ENCODE measurements at regions not wholly inside any gene's neighbourhood (a gene's known extent, or its start where the extent isn't known, plus 50 kb on each side); places are given as distances from the start of the nearest gene placed in this dataset.

- no peak for DNase-seq (ENCODE audit: low read depth)
These were observed 613.5 kb upstream of the CDH4 start for GRCh38 chr20:60638430-60639098.

DNA sequence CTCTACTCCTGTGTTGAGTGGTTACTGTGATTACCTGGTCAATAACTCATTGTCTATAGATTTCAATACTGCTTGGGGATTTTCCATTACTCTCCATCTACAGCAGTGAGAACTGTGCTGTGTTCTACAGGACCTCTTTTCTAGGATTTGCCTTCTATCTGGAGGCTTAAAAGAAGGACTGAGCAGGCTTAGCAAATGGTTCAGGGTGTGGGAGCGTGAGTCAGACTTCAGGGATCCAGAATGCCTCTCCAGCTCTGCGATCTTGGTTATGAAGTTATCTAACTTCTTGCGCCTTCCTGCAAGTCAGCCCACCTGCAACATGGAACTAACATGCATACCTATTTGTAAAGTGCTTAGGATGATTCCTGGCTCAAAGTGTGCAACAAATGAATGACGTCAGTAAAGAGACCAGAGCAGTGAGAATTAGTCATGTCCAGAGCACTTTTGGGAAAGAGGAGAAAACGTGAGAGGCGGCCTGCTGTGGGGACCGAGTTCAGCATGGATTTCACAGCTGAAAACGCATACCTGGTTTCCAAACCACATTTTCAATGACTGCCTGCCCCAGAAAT, 610.1 kb upstream of the CDH4 start:
- DNase-seq (ENCODE audit: low read depth) = no peak

- DNase-seq (ENCODE audit: low read depth) = no peak
These were observed 609.5 kb upstream of the CDH4 start for GRCh38 chr20:60642541-60642940.

DNA sequence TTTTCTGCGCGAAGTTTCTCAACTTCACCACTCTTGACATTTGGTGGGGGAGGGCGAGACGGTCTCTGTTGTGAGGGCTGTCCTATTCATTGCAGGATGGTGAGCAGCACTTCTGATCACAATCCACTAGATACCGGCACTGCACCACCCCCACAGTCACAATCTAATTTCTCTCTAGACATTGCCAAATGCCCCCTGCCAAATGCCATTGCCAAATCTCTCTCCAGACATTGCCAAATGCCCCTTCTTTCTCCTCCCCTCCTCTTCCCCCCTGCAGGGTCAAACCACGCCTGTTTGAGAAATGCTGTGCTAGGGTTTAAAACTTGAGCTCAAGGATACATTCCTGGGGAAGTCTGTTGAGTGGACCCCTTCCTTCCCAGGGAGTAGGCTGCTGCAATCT, 603.5 kb upstream of the CDH4 start:
- DNase-seq (ENCODE audit: low read depth) = no peak

DNA sequence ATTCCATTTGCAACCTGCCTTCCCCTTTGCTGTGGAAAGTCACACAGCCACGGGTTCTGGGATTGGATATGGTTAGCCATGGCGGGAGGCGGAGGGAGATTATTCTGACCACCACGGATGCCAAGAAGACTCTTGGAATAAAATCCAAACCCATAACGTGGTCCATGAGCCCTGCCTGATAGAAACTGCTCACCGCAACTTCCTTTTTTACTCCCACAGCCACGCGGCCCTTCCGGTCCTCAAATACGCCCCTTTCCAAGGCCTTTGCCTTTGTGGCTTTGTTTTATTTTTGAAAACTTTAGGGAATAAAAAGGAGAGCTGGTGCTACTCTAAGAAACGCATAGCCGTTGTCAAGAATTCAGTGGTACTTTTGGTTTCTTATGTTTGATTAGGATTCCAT, 602.5 kb upstream of the CDH4 start:
- no peak for DNase-seq (ENCODE audit: low read depth)

DNA sequence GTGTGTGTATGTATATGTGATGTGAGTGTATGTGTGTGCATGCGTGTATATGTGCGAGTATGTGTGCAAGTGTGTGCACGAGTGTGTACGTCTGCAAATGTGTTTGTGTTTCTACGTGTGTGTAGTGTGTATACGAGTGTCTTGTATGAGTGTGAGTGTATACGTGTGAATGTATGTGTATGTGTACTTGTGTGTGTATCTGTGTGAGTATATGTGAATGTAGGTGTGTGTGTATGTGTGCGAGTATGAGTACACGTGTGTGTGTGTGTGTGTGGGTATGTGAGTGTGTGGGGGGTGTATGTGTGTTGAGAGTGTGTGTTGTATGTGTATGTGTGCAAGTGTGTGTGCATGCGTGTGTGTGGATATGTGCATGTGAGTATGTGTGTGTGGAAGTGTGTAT, 602.0 kb upstream of the CDH4 start:
- DNase-seq (ENCODE audit: low read depth) = no peak

- no peak for DNase-seq (ENCODE audit: low read depth)
These were observed 600.0 kb upstream of the CDH4 start for GRCh38 chr20:60652046-60652445.

GRCh38 chr20:60652615-60653014, 599.4 kb upstream of the CDH4 start:
- no peak for DNase-seq (ENCODE audit: low read depth)

- no peak for DNase-seq (ENCODE audit: low read depth)
These were observed 598.8 kb upstream of the CDH4 start for GRCh38 chr20:60653111-60653845.

- no peak for DNase-seq (ENCODE audit: low read depth)
These were observed 593.4 kb upstream of the CDH4 start for GRCh38 chr20:60658681-60659080.

DNA sequence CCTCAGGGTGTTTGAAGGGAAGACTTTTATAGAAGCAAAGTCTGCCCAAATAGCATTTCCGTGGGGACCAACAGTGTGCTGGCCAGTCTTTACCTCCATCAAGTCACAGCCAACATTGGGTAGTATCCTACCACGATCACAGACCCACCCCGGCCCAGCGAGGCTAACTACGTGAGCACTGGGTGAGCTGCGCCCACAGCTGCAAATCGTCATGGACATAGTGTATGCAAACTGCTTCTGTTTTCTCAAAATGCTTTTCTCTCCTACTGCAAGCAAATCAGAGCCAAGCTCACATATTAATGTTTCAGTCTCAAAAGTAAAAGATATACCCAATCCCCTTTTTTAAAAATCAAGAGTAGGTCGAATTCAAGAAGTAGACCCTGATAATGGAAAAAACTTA, 592.8 kb upstream of the CDH4 start:
- DNase-seq (ENCODE audit: low read depth) = no peak

GRCh38 chr20:60662307-60662706, 589.8 kb upstream of the CDH4 start:
- no peak for DNase-seq (ENCODE audit: low read depth)

DNA sequence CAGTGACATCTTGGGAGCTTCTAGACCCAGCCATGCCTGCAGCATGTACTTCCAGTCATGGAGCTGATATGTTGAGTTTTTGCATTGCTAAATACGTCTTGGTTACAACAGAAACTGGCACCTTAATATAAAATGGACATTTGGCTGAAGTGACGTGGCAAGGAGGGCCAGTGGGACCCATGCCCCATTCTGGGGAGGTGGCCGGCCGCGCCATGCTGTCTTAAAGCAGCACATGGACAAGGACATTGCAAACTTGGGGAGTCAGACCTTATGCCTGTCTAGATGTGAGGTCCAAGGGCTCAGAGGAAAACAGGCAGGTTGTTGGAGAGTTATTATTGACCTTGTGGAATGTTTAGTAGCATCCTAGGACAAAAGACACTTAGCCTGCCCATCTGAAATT, 588.0 kb upstream of the CDH4 start:
- DNase-seq (ENCODE audit: low read depth) = no peak

DNA sequence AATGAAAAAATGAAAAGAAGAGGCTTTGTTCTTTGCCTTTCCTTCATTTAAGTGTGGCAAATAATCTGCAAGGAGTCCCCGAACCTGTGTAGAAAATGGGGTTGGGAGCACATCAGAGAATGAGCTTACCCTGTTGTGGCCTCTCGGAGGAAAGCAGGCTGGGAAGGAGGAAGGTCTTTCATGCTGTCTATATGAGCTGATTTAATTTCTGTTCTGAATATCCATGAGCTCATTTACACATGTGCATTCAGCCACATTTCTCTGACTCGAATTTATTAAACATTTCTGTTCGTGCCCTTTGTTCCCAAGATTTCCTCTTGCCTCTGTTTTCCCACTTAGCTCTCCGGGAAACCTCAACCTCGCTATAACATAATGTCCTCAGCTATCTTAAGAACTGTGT, 584.4 kb upstream of the CDH4 start:
- no peak for DNase-seq (ENCODE audit: low read depth)

DNA sequence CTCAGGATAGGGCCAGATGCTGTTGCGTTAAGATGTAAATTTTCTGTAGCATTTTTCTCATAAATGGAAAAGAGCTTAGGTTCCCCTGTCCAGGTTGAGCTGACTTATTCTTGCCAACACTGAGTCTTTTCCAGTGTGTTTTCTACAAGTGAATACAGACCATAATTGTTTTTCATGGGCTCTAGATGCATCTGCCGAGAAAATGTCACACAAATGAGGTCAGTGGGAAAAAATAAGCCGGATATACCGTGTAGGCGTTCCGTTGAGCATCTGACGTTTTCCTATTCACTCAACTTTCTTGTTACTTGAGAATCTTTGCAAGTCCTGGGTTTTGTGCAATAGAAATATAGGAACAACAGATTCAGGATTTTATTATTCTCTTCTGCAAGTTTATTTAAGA, 582.9 kb upstream of the CDH4 start:
- no peak for DNase-seq (ENCODE audit: low read depth)

DNA sequence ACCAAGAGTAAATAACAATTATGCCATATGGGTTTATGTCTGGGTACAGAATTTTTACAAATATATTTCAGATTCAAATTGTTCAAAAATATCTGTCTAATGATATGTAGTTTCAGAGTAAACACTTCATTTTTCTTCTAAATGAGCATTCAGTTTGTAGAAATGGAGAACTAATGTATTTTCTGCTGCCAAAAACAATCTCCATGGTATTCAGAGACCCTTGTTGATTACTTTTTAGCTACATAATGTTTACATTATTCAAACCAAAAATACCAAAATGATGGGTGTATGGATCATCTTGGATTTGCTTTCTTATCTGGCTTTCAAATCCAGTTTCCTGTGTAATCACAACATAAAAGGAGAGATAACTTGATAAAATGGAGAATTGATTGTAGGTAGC, 576.0 kb upstream of the CDH4 start:
- no peak for DNase-seq (ENCODE audit: low read depth)

DNA sequence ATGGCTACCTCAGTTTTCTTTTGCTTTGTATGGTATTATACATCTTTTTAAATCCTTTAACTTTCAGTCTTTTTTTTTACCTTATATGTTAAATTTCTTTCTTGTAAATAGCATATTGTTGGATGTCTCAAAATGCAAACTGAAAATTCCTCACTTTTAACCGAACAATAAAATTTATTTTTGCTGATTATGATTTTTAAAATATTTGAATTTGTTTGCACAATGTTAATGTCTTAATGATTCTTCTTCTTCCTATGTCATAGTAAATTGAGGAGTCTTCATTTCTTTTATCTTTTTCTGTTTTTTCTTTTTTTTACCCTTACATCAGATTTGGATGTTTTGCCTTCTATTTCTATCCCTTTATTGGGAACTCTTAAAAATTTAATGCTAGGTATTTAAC, 574.2 kb upstream of the CDH4 start:
- DNase-seq (ENCODE audit: low read depth) = no peak

- DNase-seq (ENCODE audit: low read depth) = no peak
These were observed 571.5 kb upstream of the CDH4 start for GRCh38 chr20:60680554-60680953.

DNA sequence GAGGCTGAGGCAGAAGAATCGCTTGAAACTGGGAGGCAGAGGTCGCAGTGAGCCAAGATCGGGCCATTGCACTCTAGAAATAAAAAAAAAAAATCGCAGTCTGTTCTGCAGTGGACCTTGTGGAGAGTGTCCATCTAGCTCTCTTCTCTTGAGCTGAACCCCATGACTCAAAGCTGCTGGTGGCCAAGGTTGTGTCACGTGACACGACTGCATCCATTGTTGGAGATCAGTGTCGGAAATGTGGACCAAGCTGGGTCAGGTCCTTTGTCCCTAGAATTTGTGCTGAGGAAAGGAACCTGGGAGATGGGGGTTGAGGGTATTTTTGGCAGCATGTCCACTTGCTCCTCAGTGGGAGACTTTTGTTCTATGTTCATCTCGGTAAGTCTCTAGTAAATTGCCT, 564.8 kb upstream of the CDH4 start:
- no peak for DNase-seq (ENCODE audit: low read depth)

GRCh38 chr20:60690771-60691170, 561.3 kb upstream of the CDH4 start:
- DNase-seq (ENCODE audit: low read depth) = no peak

DNA sequence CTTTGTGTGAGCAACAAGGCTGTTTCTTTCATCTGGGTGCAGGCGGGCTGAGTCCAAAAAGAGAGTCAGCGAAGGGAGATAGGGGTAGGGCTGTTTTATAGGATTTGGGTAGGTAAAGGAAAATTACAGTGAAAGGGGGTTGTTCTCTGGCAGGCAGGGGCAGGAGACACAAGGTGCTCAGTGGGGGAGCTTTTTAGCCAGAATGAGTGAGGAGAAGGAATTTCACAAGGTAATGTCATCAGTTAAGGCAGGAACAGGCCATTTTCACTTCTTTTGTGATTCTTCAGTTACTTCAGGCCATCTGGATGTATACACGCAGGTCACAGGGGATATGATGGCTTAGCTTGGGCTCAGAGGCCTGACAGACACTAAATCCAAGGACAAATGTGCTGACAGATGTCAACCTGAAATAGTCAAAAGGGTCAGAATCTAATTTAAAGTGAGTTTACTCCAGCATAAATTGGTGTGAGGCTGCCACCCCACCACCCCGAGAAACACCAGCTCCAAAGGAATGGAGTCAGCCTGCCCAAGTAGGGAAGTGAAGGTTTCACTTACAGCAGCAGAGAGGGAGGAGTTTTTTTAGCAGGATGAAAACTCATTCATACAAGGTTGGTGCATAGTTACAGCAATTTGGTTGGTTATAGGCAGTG, 560.0 kb upstream of the CDH4 start:
- DNase-seq (ENCODE audit: low read depth) = no peak

DNA sequence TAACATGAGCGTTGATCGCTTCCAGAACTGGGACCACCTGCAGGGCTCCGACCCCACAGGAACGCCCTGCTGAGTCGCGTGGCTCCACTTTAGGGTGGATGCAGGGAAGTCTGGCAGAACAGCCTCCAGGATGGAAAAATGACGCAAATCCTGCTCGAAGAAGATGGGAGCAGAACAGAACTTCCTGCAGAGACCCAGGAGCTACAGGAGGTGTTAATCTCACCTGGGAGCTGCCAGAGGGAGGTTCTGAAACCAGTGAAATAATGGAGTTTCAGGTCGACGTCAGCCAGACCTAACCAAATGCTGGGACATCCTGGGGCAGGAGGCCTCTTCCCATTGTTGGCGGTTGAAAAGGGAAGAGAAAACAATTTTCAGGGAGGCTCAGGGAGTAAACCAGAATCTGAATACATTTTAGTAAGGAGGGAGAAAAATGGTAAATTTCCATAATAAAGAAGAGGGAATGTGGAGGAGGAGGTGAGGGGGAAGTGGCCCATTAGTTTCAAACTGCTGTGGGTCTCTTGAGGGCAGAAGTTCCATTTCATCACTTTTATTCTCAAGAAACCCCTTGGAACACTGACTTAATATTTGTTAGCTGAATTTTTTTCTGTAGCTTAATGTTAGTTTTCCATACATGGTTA, 558.4 kb upstream of the CDH4 start:
- DNase-seq (ENCODE audit: low read depth) = no peak

- DNase-seq (ENCODE audit: low read depth) = no peak
These were observed 557.3 kb upstream of the CDH4 start for GRCh38 chr20:60694763-60695162.
